GM21529 (cell line): ENCODE measurements at regions not wholly inside any gene's neighbourhood (a gene's known extent, or its start where the extent isn't known, plus 50 kb on each side); places are given as distances from the start of the nearest gene placed in this dataset.
"Not testable (repeated sequence)": the region's sequence is repeated elsewhere in the genome, so short reads cannot be mapped to it uniquely, and the experiment has no call there.

Source experiments
- ATAC-seq: cut with Tn5 transposase; IDR thresholded peaks from one replicate; pipeline ENCODE4 v1.9.1; 2021; ENCODE audit not compliant: unreplicated experiment

GRCh38 chr4:94141001-94141400 is 66.7 kb upstream of the SMARCAD1 start:
- no peak for ATAC-seq

- not testable (repeated sequence) for ATAC-seq
Observed at GRCh38 chr4:94148052-94148451, 59.6 kb upstream of the SMARCAD1 start.

- ATAC-seq: no peak
Observed at GRCh38 chr4:94152466-94152865, 55.2 kb upstream of the SMARCAD1 start.

GRCh38 chr4:94155404-94155803 is 52.3 kb upstream of the SMARCAD1 start:
- ATAC-seq: not testable (repeated sequence)

DNA sequence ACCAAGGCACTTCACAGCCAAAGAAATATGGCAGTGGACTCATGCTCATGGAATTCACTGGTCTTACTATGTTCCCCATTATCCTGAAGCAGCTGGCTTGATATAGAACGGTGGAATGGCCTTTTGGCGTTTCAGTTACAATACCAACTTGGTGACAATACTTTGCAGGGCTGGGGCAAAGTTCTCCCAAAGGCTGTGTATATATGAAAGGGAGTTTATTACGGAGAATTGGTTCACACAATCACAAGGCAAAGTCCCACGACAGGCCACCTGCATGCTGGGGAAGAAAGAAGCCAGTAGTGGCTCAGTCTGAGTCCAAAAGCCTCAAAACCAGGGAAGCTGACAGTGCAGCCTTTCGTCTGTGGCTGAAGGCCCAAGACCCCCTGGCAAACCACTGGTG is 50.8 kb upstream of the SMARCAD1 start:
- ATAC-seq: no peak
